Trophoblast cell (in vitro differentiated cells and primary cell): ENCODE measurements at regions not wholly inside any gene's neighbourhood (a gene's known extent, or its start where the extent isn't known, plus 50 kb on each side); places are given as distances from the start of the nearest gene placed in this dataset.

ENCODE experiments used
- DNase-seq, 2 donors: peaks; one replicate each; pipeline ENCODE4 v3.0.0-alpha.2; 2016
- H2AFZ ChIP-seq: 2 replicates; pipeline ENCODE4 v1.6.1; 2013; ENCODE audit warnings: low read length, moderate library complexity, mild to moderate bottlenecking; ENCODE audit not compliant: insufficient read depth, poor library complexity
- H2AK5ac ChIP-seq: 2 replicates; pipeline ENCODE4 v1.6.1; 2013; ENCODE audit warnings: mild to moderate bottlenecking, low read length
- H2BK120ac ChIP-seq: 2 replicates; pipeline ENCODE4 v1.6.1; 2013; ENCODE audit warnings: low read length, mild to moderate bottlenecking, moderate library complexity; ENCODE audit not compliant: insufficient read depth, poor library complexity
- H2BK12ac ChIP-seq: 2 replicates; pipeline ENCODE4 v1.6.1; 2013; ENCODE audit warnings: mild to moderate bottlenecking, low read length, moderate library complexity
- H2BK5ac ChIP-seq: 2 replicates; pipeline ENCODE4 v1.6.1; 2013; ENCODE audit warnings: low read length, low read depth, moderate library complexity, mild to moderate bottlenecking; ENCODE audit not compliant: poor library complexity
- H3K14ac ChIP-seq: 2 replicates; pipeline ENCODE4 v1.6.1; 2013; ENCODE audit warnings: mild to moderate bottlenecking, low read length
- H3K18ac ChIP-seq: 2 replicates; pipeline ENCODE4 v1.6.1; 2013; ENCODE audit warnings: mild to moderate bottlenecking, low read length
- H3K23ac ChIP-seq: 2 replicates; pipeline ENCODE4 v1.6.1; 2013; ENCODE audit warnings: low read length
- H3K27ac ChIP-seq: 2 replicates; pipeline ENCODE4 v1.5.1; 2013; ENCODE audit warnings: low read depth, mild to moderate bottlenecking, inconsistent platforms, low read length, moderate library complexity
- H3K27me3 ChIP-seq: 2 replicates; pipeline ENCODE4 v1.6.1; 2013; ENCODE audit warnings: inconsistent platforms, mild to moderate bottlenecking, low read length, moderate library complexity; ENCODE audit not compliant: insufficient read depth
- H3K36me3 ChIP-seq, 2 experiments: 1 replicate in 1 of 2; 2 replicates in 1 of 2; pipeline ENCODE4 v1.6.1; 2013; ENCODE audit warnings: low read length in 2 of 2, mild to moderate bottlenecking in 2 of 2, moderate library complexity in 1 of 2; ENCODE audit not compliant: insufficient read depth in 2 of 2, control insufficient read depth in 1 of 2
- H3K4ac ChIP-seq: 2 replicates; pipeline ENCODE4 v1.6.1; 2013; ENCODE audit warnings: low read depth, mild to moderate bottlenecking, low read length, moderate library complexity
- H3K4me1 ChIP-seq, 2 experiments: 1 replicate in 1 of 2; 2 replicates in 1 of 2; pipeline ENCODE4 v1.6.1; 2013; ENCODE audit warnings: low read length in 2 of 2, mild to moderate bottlenecking in 2 of 2, moderate library complexity in 1 of 2; ENCODE audit not compliant: insufficient read depth in 2 of 2, control insufficient read depth in 1 of 2
- H3K4me2 ChIP-seq: 2 replicates; pipeline ENCODE4 v1.6.1; 2013; ENCODE audit warnings: inconsistent platforms, mild to moderate bottlenecking, low read length, moderate library complexity
- H3K4me3 ChIP-seq: 2 replicates; pipeline ENCODE4 v1.5.1; 2013; ENCODE audit warnings: mild to moderate bottlenecking, low read depth, low read length, inconsistent platforms
- H3K79me1 ChIP-seq: one replicate; pipeline ENCODE4 v1.6.1; 2013; ENCODE audit warnings: low read length
- H3K79me2 ChIP-seq: 2 replicates; pipeline ENCODE4 v1.6.1; 2013; ENCODE audit warnings: low read length, mild to moderate bottlenecking; ENCODE audit not compliant: control insufficient read depth, insufficient read depth, poor library complexity
- H3K9ac ChIP-seq: 2 replicates; pipeline ENCODE4 v1.6.1; 2013; ENCODE audit warnings: mild to moderate bottlenecking, low read length
- H3K9me3 ChIP-seq: 2 replicates; pipeline ENCODE4 v1.6.1; 2013; ENCODE audit warnings: low read depth, mild to moderate bottlenecking, control low read depth, inconsistent platforms, low read length; ENCODE audit not compliant: insufficient read depth
- H4K12ac ChIP-seq: 2 replicates; pipeline ENCODE4 v1.6.1; 2013; ENCODE audit warnings: low read depth, mild to moderate bottlenecking, low read length, moderate library complexity
- H4K8ac ChIP-seq: 2 replicates; pipeline ENCODE4 v1.6.1; 2013; ENCODE audit warnings: low read depth, mild to moderate bottlenecking, low read length, moderate library complexity
- H4K91ac ChIP-seq: one replicate; pipeline ENCODE4 v1.6.1; 2013; ENCODE audit warnings: low read depth, mild to moderate bottlenecking, low read length, moderate library complexity
- WGBS: extraction: QIAGEN DNeasy Blood & Tissue Kit; methylation state at CpG from one replicate; pipeline ENCODE4 v1.1.7; 2013; ENCODE audit warnings: missing lambda C conversion rate; ENCODE audit not compliant: insufficient read length, insufficient coverage; ENCODE audit errors: extremely low coverage; 5-methylcytosine and 5-hydroxymethylcytosine counted together

GRCh38 chr15:38164507-38164906 is 88.1 kb upstream of the SPRED1 start:
- no peaks in the 10 kb centered on the region for H3K79me2 ChIP-seq
- no peak overlapping the region for H2BK5ac ChIP-seq
- H2BK120ac ChIP-seq = no peak overlapping the region
- H3K36me3 ChIP-seq = no peaks in the 10 kb centered on the region
- no peak overlapping the region for H3K4ac ChIP-seq
- H2AFZ ChIP-seq = no peak overlapping the region
- no peak overlapping the region for H3K18ac ChIP-seq
- H2BK12ac ChIP-seq = no peak overlapping the region
- H3K27me3 ChIP-seq = no peaks in the 10 kb centered on the region
- no peak overlapping the region for H3K9ac ChIP-seq
- no peak overlapping the region for H3K23ac ChIP-seq
- no CpG with 5 or more reads among the region's 4 CpGs for WGBS
- no peak overlapping the region for H4K91ac ChIP-seq
- no peak overlapping the region for H4K12ac ChIP-seq
- no peak overlapping the region for H3K4me3 ChIP-seq
- DNase-seq = no peak
- H2AK5ac ChIP-seq = no peak overlapping the region
- no peaks in the 10 kb centered on the region for H3K9me3 ChIP-seq
- H3K14ac ChIP-seq = no peak overlapping the region
- H3K27ac ChIP-seq = no peak overlapping the region
- no peak overlapping the region for H4K8ac ChIP-seq
- H3K4me2 ChIP-seq = no peak overlapping the region
- no peaks in the 10 kb centered on the region for H3K79me1 ChIP-seq
- no peaks in the 10 kb centered on the region for H3K4me1 ChIP-seq

- H2AFZ ChIP-seq = no peak overlapping the region
Observed at GRCh38 chr15:38168467-38169070, 84.1 kb upstream of the SPRED1 start.

GRCh38 chr15:38171973-38172372 is 80.7 kb upstream of the SPRED1 start:
- no peak overlapping the region for H2BK5ac ChIP-seq
- H2BK120ac ChIP-seq = no peak overlapping the region
- no peak overlapping the region for H3K4ac ChIP-seq
- no peak overlapping the region for H3K27ac ChIP-seq
- no peaks in the 10 kb centered on the region for H3K79me1 ChIP-seq
- no peak overlapping the region for H2AFZ ChIP-seq
- no CpG with 5 or more reads among the region's 1 CpG for WGBS
- H4K91ac ChIP-seq = no peak overlapping the region
- H3K9ac ChIP-seq = no peak overlapping the region
- no peaks in the 10 kb centered on the region for H3K36me3 ChIP-seq
- no peak overlapping the region for H3K14ac ChIP-seq
- H3K4me3 ChIP-seq = no peak overlapping the region
- no peaks in the 10 kb centered on the region for H3K4me1 ChIP-seq
- no peak overlapping the region for H3K18ac ChIP-seq
- no peak for DNase-seq
- H3K79me2 ChIP-seq = no peaks in the 10 kb centered on the region
- H4K8ac ChIP-seq = no peak overlapping the region
- no peak overlapping the region for H2AK5ac ChIP-seq
- no peaks in the 10 kb centered on the region for H3K27me3 ChIP-seq
- no peak overlapping the region for H3K4me2 ChIP-seq
- no peak overlapping the region for H3K23ac ChIP-seq
- H3K9me3 ChIP-seq = no peaks in the 10 kb centered on the region
- H4K12ac ChIP-seq = no peak overlapping the region
- H2BK12ac ChIP-seq = no peak overlapping the region

More at GRCh38 chr15:38168467-38169070, 84.1 kb upstream of the SPRED1 start:
- no peak overlapping the region for H2BK120ac ChIP-seq
- H3K36me3 ChIP-seq = no peaks in the 10 kb centered on the region
- no peak overlapping the region for H2BK5ac ChIP-seq
- WGBS = no CpG with 5 or more reads among the region's 2 CpGs
- no peak overlapping the region for H3K4me2 ChIP-seq
- H3K9me3 ChIP-seq = no peaks in the 10 kb centered on the region
- H3K4me1 ChIP-seq = no peaks in the 10 kb centered on the region
- no peaks in the 10 kb centered on the region for H3K79me1 ChIP-seq
- no peak overlapping the region for H4K91ac ChIP-seq
- no peaks in the 10 kb centered on the region for H3K27me3 ChIP-seq
- no peak overlapping the region for H4K8ac ChIP-seq
- H3K18ac ChIP-seq = no peak overlapping the region
- no peak overlapping the region for H3K23ac ChIP-seq
- no peak overlapping the region for H3K4ac ChIP-seq
- no peak overlapping the region for H3K4me3 ChIP-seq
- H3K27ac ChIP-seq = no peak overlapping the region
- no peak overlapping the region for H3K9ac ChIP-seq
- H2AK5ac ChIP-seq = no peak overlapping the region
- no peak overlapping the region for H2BK12ac ChIP-seq
- DNase-seq = no peak
- no peak overlapping the region for H4K12ac ChIP-seq
- no peaks in the 10 kb centered on the region for H3K79me2 ChIP-seq
- H3K14ac ChIP-seq = no peak overlapping the region

- Histone ChIP-seq H4K8ac (no peak overlapping the region), H3K36me3 (no peaks in the 10 kb centered on the region), H3K4me2 (no peak overlapping the region), H3K23ac (no peak overlapping the region), H2BK120ac (no peak overlapping the region), H4K12ac (no peak overlapping the region), H3K4me1 (no peaks in the 10 kb centered on the region), H2AK5ac (no peak overlapping the region), H3K4me3 (no peak overlapping the region), H4K91ac (no peak overlapping the region), H2BK12ac (no peak overlapping the region), H3K27me3 (no peaks in the 10 kb centered on the region), H3K27ac (no peak overlapping the region), H3K9me3 (no peaks in the 10 kb centered on the region), H3K79me1 (no peaks in the 10 kb centered on the region), H2BK5ac (no peak overlapping the region), H3K79me2 (no peaks in the 10 kb centered on the region), H2AFZ (no peak overlapping the region), H3K18ac (no peak overlapping the region), H3K4ac (no peak overlapping the region), H3K14ac (no peak overlapping the region), H3K9ac (no peak overlapping the region)
- no peak for DNase-seq
- WGBS = no CpG with 5 or more reads among the region's 1 CpG
Observed at GRCh38 chr15:38174691-38175090, 77.9 kb upstream of the SPRED1 start.
